CD4-positive, CD25-positive, alpha-beta regulatory T cell (primary cell): ENCODE measurements at regions not wholly inside any gene's neighbourhood (a gene's known extent, or its start where the extent isn't known, plus 50 kb on each side); places are given as distances from the start of the nearest gene placed in this dataset.

Experiments used
- ATAC-seq, 2 donors: fragments of 150-1000 bp; cut with Tn5 transposase; one replicate each; pipeline ENCODE4 v1.10.0; 2021; ENCODE audit warnings: low read depth in 2 of 2, moderate number of reproducible peaks in 2 of 2, moderate library complexity in 1 of 2
- DNase-seq, 3 donors: peaks; one replicate each; pipeline versions ENCODE4 v3.0.0 to v3.0.0-alpha.2; 2012 to 2022; ENCODE audit warnings: mixed read lengths in 1 of 3
- H3K27ac ChIP-seq: one replicate; pipeline ENCODE4 v1.7.0; 2013; ENCODE audit warnings: mild to moderate bottlenecking, low read length; ENCODE audit not compliant: insufficient read depth, poor library complexity, severe bottlenecking
- H3K27me3 ChIP-seq: one replicate; pipeline ENCODE4 v1.7.0; 2013; ENCODE audit warnings: low read length; ENCODE audit not compliant: control insufficient read depth, insufficient read depth
- H3K36me3 ChIP-seq: one replicate; pipeline ENCODE4 v1.7.0; 2013; ENCODE audit warnings: mild to moderate bottlenecking, low read length, moderate library complexity; ENCODE audit not compliant: control insufficient read depth, insufficient read depth
- H3K4me1 ChIP-seq: 2 replicates; pipeline ENCODE4 v1.7.0; 2013; ENCODE audit warnings: mild to moderate bottlenecking, low read length; ENCODE audit not compliant: insufficient read depth, control insufficient read depth, poor library complexity, severe bottlenecking
- H3K4me3 ChIP-seq: one replicate; pipeline ENCODE4 v1.7.0; 2013; ENCODE audit warnings: low read depth, mild to moderate bottlenecking, low read length, moderate library complexity
- H3K9me3 ChIP-seq, 2 experiments: 1 replicate in 1 of 2; 2 replicates in 1 of 2; pipeline ENCODE4 v1.7.0; 2013; ENCODE audit warnings: low read length in 2 of 2, mild to moderate bottlenecking in 1 of 2, moderate library complexity in 1 of 2; ENCODE audit not compliant: control insufficient read depth in 2 of 2
- H3K27ac Mint-ChIP-seq, 3 donors: one replicate each; pipeline ENCODE4 v1.8.0; 2020 to 2022; ENCODE audit warnings: mild to moderate bottlenecking in 3 of 3, mixed read lengths in 3 of 3, moderate library complexity in 2 of 3
- H3K27me3 Mint-ChIP-seq: one replicate; pipeline ENCODE4 v1.8.0; 2022; ENCODE audit warnings: mild to moderate bottlenecking, mixed read lengths
- H3K36me3 Mint-ChIP-seq: one replicate; pipeline ENCODE4 v1.8.0; 2020; ENCODE audit warnings: mixed read lengths
- H3K4me1 Mint-ChIP-seq, 4 donors: one replicate each; pipeline ENCODE4 v1.8.0; 2020 to 2022; ENCODE audit warnings: mixed read lengths in 4 of 4, mild to moderate bottlenecking in 1 of 4
- H3K4me3 Mint-ChIP-seq, 4 donors: one replicate each; pipeline ENCODE4 v1.8.0; 2020 to 2022; ENCODE audit warnings: mild to moderate bottlenecking in 4 of 4, mixed read lengths in 4 of 4, moderate library complexity in 3 of 4
- H3K9me3 Mint-ChIP-seq, 7 donors: one replicate each; pipeline ENCODE4 v1.8.0; 2020 to 2022; ENCODE audit warnings: mixed read lengths in 7 of 7, mild to moderate bottlenecking in 3 of 7, moderate library complexity in 2 of 7

DNA sequence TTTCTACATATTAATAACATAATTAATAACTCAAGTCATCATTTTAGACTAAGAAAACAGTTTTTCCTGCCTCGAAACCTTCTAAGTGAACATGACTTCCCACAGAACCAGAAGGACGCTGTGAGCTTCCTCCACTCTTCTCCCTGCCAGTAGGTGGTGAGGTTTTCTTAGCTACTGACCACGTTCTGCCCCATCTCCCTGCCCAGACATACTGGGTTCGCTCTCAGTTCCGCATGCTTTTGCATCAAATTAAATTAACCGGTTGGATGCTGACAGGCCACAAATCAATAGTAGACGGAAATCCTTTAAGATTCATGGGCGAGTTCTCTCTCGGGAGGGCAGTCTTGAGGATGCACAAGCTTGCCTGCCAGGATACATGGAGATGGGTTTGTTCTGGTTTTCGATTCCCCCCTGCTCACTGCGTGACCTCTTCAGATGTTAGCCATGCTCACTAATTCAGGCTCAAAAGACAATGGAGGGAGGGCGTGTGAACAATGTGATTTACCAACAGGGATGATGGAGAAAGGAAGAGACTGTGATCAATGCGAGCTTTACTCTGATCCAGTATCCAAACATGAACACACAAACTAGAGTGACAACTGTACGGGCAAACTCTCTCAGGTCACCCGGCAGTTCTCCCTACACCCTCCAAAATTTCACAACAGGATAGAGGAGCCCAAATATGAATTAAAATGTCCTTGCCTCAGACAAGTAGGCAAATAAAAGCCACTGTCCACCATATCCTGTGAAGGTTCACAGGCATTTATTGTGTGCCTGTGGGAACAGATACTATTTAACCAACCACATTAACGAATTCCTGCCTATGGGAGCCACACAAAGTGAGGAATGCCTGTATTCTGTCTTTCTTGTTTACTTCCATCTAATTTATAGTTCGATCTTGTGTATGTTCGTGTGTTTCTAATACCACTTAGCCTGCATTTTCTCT, 375.7 kb downstream of the EIPR1 start:
- Mint-ChIP-seq H3K4me3 (no peak overlapping the region), H3K36me3 (no peaks in the 10 kb centered on the region), H3K4me1 (no peaks in the 10 kb centered on the region), H3K27ac (no peak overlapping the region), H3K9me3 (peaks cover 0 to 2% (median 0%) of the 10 kb centered on the region in 7 donors), H3K27me3 (peaks cover 5% of the 10 kb centered on the region)
- Histone ChIP-seq H3K27ac (no peak overlapping the region), H3K9me3 (no peaks in the 10 kb centered on the region), H3K27me3 (peaks cover 2% of the 10 kb centered on the region), H3K4me3 (no peak overlapping the region), H3K4me1 (no peaks in the 10 kb centered on the region), H3K36me3 (no peaks in the 10 kb centered on the region)
- DNase-seq (peak in 1 of 3 donors; percentile 5), ATAC-seq (no peak)

- no peak overlapping the region for H3K4me3 ChIP-seq
- peaks cover 8% of the 10 kb centered on the region for H3K27me3 Mint-ChIP-seq
- ATAC-seq, result no peak
Observed at GRCh38 chr2:3000968-3001367, 376.6 kb downstream of the EIPR1 start.

GRCh38 chr2:3000125-3000524, 377.5 kb downstream of the EIPR1 start:
- Histone ChIP-seq H3K4me1 (no peaks in the 10 kb centered on the region), H3K4me3 (no peak overlapping the region), H3K27me3 (no peaks in the 10 kb centered on the region), H3K9me3 (no peaks in the 10 kb centered on the region), H3K27ac (no peak overlapping the region), H3K36me3 (no peaks in the 10 kb centered on the region)
- Mint-ChIP-seq H3K27me3 (peaks cover 8% of the 10 kb centered on the region), H3K4me3 (no peak overlapping the region), H3K36me3 (no peaks in the 10 kb centered on the region), H3K9me3 (peaks cover 0 to 2% (median 0%) of the 10 kb centered on the region in 7 donors), H3K27ac (no peak overlapping the region), H3K4me1 (no peaks in the 10 kb centered on the region)
- ATAC-seq (no peak), DNase-seq (no peak)

More at GRCh38 chr2:3000968-3001367, 376.6 kb downstream of the EIPR1 start:
- Mint-ChIP-seq H3K4me3 (no peak overlapping the region), H3K4me1 (no peaks in the 10 kb centered on the region), H3K9me3 (peaks cover 0 to 2% (median 0%) of the 10 kb centered on the region in 7 donors), H3K36me3 (no peaks in the 10 kb centered on the region), H3K27ac (no peak overlapping the region)
- DNase-seq, result no peak
- no peaks in the 10 kb centered on the region for H3K9me3 ChIP-seq
- no peak overlapping the region for H3K27ac ChIP-seq
- H3K27me3 ChIP-seq, result no peaks in the 10 kb centered on the region
- no peaks in the 10 kb centered on the region for H3K36me3 ChIP-seq
- H3K4me1 ChIP-seq, result no peaks in the 10 kb centered on the region

- H3K36me3 ChIP-seq, result no peaks in the 10 kb centered on the region
- Mint-ChIP-seq H3K27ac (no peak overlapping the region), H3K4me3 (no peak overlapping the region), H3K4me1 (no peaks in the 10 kb centered on the region), H3K27me3 (peaks cover 8% of the 10 kb centered on the region), H3K9me3 (peaks cover 0 to 2% (median 0%) of the 10 kb centered on the region in 7 donors), H3K36me3 (no peaks in the 10 kb centered on the region)
- H3K4me3 ChIP-seq, result no peak overlapping the region
- no peak for DNase-seq
- H3K27me3 ChIP-seq, result no peaks in the 10 kb centered on the region
- ATAC-seq, result no peak
- no peaks in the 10 kb centered on the region for H3K4me1 ChIP-seq
- no peaks in the 10 kb centered on the region for H3K9me3 ChIP-seq
- H3K27ac ChIP-seq, result no peak overlapping the region
Observed at GRCh38 chr2:2998971-2999370, 378.6 kb downstream of the EIPR1 start.

DNA sequence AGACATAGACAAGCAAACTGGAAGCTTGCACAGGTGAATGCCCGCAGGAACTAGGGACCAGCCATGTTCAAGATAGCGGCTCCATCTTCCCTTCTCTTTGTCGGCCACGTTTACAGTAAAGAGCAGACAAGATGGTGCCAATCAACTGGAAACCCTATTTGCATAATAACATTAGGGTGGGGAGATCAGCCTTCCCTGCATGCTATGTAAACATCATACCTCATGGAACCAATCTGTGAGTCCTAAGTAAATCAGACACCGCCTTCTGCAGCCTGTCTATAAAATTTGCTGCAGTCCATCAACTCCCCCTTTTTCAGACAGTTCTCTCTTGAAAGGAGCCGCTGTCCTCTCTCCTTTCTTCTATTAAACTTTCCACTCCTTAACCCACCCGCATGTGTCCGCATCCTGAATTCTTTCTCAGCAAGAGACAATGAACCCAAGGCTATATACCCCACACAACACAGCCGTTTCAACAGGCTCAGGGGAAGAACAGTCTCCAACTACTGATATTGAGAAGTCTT, 384.4 kb downstream of the EIPR1 start:
- H3K27ac ChIP-seq, result no peak overlapping the region

DNA sequence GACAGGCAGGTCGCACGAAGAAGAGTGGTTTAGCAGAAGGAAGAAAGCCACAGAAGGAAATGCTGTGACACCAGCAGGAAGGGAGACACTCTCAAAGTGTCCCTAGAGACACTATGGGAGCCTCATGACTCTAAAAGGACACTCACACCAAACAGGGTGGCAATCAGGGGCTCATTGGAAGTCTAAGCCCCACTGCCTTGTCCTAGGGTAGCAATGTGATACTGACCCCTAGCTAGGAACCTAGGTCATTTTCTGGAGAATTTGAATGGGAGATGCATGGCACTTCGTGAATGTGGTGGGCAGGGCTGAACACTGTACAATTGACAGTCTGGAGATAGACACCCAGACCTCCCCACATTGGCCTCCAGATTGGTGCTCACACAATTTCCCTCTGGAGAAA, 385.0 kb downstream of the EIPR1 start:
- no peaks in the 10 kb centered on the region for H3K4me1 Mint-ChIP-seq
- H3K9me3 ChIP-seq, result peaks cover 0 to 1% of the 10 kb centered on the region in 2 experiments
- no peaks in the 10 kb centered on the region for H3K36me3 ChIP-seq
- H3K4me3 ChIP-seq, result no peak overlapping the region
- H3K4me1 ChIP-seq, result no peaks in the 10 kb centered on the region
- no peaks in the 10 kb centered on the region for H3K27me3 ChIP-seq
- H3K36me3 Mint-ChIP-seq, result no peaks in the 10 kb centered on the region
- ATAC-seq, result no peak
- no peak overlapping the region for H3K27ac ChIP-seq
- no peak for DNase-seq
- no peak overlapping the region for H3K27ac Mint-ChIP-seq
- H3K9me3 Mint-ChIP-seq, result peaks cover 0 to 17% (median 1%) of the 10 kb centered on the region in 7 donors
- H3K4me3 Mint-ChIP-seq, result no peak overlapping the region
- peaks cover 4% of the 10 kb centered on the region for H3K27me3 Mint-ChIP-seq

More for the DNA sequence above, 384.4 kb downstream of the EIPR1 start:
- H3K4me3 Mint-ChIP-seq, result no peak overlapping the region
- no peaks in the 10 kb centered on the region for H3K4me1 ChIP-seq
- H3K27ac Mint-ChIP-seq, result no peak overlapping the region
- DNase-seq, result no peak
- no peaks in the 10 kb centered on the region for H3K4me1 Mint-ChIP-seq
- H3K9me3 ChIP-seq, result peaks cover 0 to 1% of the 10 kb centered on the region in 2 experiments
- H3K36me3 ChIP-seq, result no peaks in the 10 kb centered on the region
- H3K9me3 Mint-ChIP-seq, result peaks cover 0 to 14% (median 1%) of the 10 kb centered on the region in 7 donors
- ATAC-seq, result no peak
- peaks cover 4% of the 10 kb centered on the region for H3K27me3 Mint-ChIP-seq
- no peak overlapping the region for H3K4me3 ChIP-seq
- H3K36me3 Mint-ChIP-seq, result no peaks in the 10 kb centered on the region
- no peaks in the 10 kb centered on the region for H3K27me3 ChIP-seq

DNA sequence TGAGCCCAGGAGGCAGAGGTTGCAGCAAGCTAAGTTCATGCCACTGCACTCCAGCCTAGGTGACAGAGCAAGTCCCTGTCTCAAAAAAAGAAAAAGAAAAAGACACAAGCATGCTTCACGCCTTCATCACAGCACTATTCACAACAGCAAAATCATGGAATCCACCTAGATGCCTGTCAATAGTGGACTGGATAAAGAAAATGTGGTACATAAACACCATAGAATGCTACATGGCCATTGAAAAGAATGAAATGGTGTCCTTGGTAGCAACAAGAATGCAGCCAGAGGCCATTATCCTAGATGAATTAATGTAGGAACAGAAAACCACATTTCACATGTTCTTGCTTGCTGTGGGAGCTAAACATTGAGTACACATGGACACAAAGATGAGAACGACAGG, 392.6 kb downstream of the EIPR1 start:
- DNase-seq (no peak), ATAC-seq (no peak)
- no peak overlapping the region for H3K27ac ChIP-seq
- no peaks in the 10 kb centered on the region for H3K27me3 ChIP-seq
- peaks cover 0 to 1% of the 10 kb centered on the region in 2 experiments for H3K9me3 ChIP-seq
- H3K36me3 Mint-ChIP-seq, result no peaks in the 10 kb centered on the region
- no peak overlapping the region for H3K27ac Mint-ChIP-seq
- no peaks in the 10 kb centered on the region for H3K36me3 ChIP-seq
- H3K4me3 Mint-ChIP-seq, result no peak overlapping the region
- no peaks in the 10 kb centered on the region for H3K4me1 Mint-ChIP-seq
- peaks cover 0 to 16% (median 0%) of the 10 kb centered on the region in 7 donors for H3K9me3 Mint-ChIP-seq
- no peak overlapping the region for H3K4me3 ChIP-seq
- no peaks in the 10 kb centered on the region for H3K4me1 ChIP-seq
- no peaks in the 10 kb centered on the region for H3K27me3 Mint-ChIP-seq
